NCI-H226 (cell line): ENCODE measurements at regions not wholly inside any gene's neighbourhood (a gene's known extent, or its start where the extent isn't known, plus 50 kb on each side); places are given as distances from the start of the nearest gene placed in this dataset.
A peak's percentile ranks its signal among the peaks of the same experiment; 100 is the strongest.
"Not testable (repeated sequence)": the region's sequence is repeated elsewhere in the genome, so short reads cannot be mapped to it uniquely, and the experiment has no call there.

Experiments
- DNase-seq: peaks from one replicate; pipeline ENCODE4 v3.0.0-alpha.2; 2015

- DNase-seq = no peak
Observed at GRCh38 chr2:231644426-231644825, 51.8 kb downstream of the TEX44 start.

DNA sequence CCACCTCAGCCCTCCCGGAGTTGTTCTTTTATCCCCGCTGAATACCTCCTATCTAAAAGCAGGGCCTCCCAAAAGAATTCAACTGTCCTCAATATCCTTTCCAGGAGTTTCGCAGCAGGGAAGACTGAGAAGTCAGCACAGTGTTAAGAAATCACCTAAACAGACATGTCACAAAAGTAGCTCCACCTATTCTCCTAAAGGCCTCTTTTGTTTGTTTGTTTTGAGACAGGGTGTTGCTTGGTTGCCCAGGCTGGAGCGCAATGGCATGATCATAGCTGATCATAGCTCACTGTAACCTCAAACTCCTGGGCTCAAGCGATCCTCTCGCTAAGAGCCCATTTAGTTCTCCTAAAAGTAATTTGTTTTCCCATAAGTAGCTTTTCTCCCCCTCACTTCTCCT, 53.8 kb downstream of the TEX44 start:
- DNase-seq = no peak

- DNase-seq = peak; percentile 39
Observed at GRCh38 chr2:231648579-231649174, 56.0 kb downstream of the TEX44 start.

- DNase-seq = not testable (repeated sequence)
Observed at GRCh38 chr2:231651561-231651960, 56.8 kb upstream of the PTMA start.

GRCh38 chr2:231655488-231655887, 52.8 kb upstream of the PTMA start:
- DNase-seq = no peak

DNA sequence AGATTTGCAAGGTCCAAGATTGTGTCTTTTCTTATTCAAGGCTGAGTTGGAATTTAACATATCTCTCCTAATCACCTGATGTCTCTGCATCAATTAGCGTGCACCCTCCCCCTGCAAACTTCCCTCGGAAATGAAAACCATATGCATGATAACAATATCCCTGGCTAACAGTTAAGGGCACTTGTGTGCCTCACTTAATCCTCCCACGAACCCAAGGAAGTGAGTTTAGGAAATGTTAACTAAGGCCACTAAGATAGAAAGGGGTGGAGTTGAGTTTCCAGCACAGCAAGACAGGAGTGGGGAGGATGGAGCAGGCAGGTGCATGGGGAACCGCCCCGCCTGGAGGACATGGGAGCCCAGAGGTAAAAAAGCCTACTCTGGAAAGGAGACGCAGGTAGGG, 52.4 kb upstream of the PTMA start:
- no peak for DNase-seq
